T-helper 1 cell treated with Interleukin-12 subunit alpha and Interleukin-12 subunit beta and Interleukin-4 antibody, amounts not matched to agents 30 μg/mL and 1 μg/mL, for 36 hours (primary cell): ENCODE measurements at regions not wholly inside any gene's neighbourhood (a gene's known extent, or its start where the extent isn't known, plus 50 kb on each side); places are given as distances from the start of the nearest gene placed in this dataset.

Experiments
- H3K27ac Mint-ChIP-seq: one replicate; pipeline ENCODE4 v1.8.0; 2021; ENCODE audit warnings: mild to moderate bottlenecking, mixed read lengths
- H3K27me3 Mint-ChIP-seq: one replicate; pipeline ENCODE4 v1.8.0; 2021; ENCODE audit warnings: low read depth, mixed read lengths
- H3K36me3 Mint-ChIP-seq: one replicate; pipeline ENCODE4 v1.8.0; 2021; ENCODE audit warnings: low read depth, mixed read lengths
- H3K4me1 Mint-ChIP-seq: one replicate; pipeline ENCODE4 v1.8.0; 2021; ENCODE audit warnings: low read depth, mixed read lengths
- H3K4me3 Mint-ChIP-seq: one replicate; pipeline ENCODE4 v1.8.0; 2021; ENCODE audit warnings: mild to moderate bottlenecking, moderate library complexity, mixed read lengths
- H3K9me3 Mint-ChIP-seq: one replicate; pipeline ENCODE4 v1.8.0; 2021; ENCODE audit warnings: mixed read lengths

- no peaks in the 10 kb centered on the region for H3K36me3 Mint-ChIP-seq
- H3K4me1 Mint-ChIP-seq, result no peaks in the 10 kb centered on the region
These were observed 207.9 kb downstream of the BTG1 start for GRCh38 chr12:91937706-91938105.

GRCh38 chr12:91937009-91937408 lies 208.6 kb downstream of the BTG1 start:
- Mint-ChIP-seq H3K4me3 (no peak overlapping the region), H3K4me1 (no peaks in the 10 kb centered on the region), H3K36me3 (no peaks in the 10 kb centered on the region), H3K9me3 (peaks cover 8% of the 10 kb centered on the region), H3K27ac (no peak overlapping the region), H3K27me3 (no peaks in the 10 kb centered on the region)

More at GRCh38 chr12:91937706-91938105, 207.9 kb downstream of the BTG1 start:
- H3K4me3 Mint-ChIP-seq, result no peak overlapping the region
- H3K27me3 Mint-ChIP-seq, result no peaks in the 10 kb centered on the region
- H3K27ac Mint-ChIP-seq, result no peak overlapping the region
- peaks cover 8% of the 10 kb centered on the region for H3K9me3 Mint-ChIP-seq

- H3K4me1 Mint-ChIP-seq, result no peaks in the 10 kb centered on the region
- peaks cover 4% of the 10 kb centered on the region for H3K9me3 Mint-ChIP-seq
- no peaks in the 10 kb centered on the region for H3K27me3 Mint-ChIP-seq
- H3K27ac Mint-ChIP-seq, result no peak overlapping the region
- H3K36me3 Mint-ChIP-seq, result no peaks in the 10 kb centered on the region
- H3K4me3 Mint-ChIP-seq, result no peak overlapping the region
These were observed 210.3 kb downstream of the BTG1 start for GRCh38 chr12:91935296-91935695.

- H3K4me3 Mint-ChIP-seq, result no peak overlapping the region
- H3K27ac Mint-ChIP-seq, result no peak overlapping the region
- no peaks in the 10 kb centered on the region for H3K36me3 Mint-ChIP-seq
- no peaks in the 10 kb centered on the region for H3K27me3 Mint-ChIP-seq
- no peaks in the 10 kb centered on the region for H3K9me3 Mint-ChIP-seq
- no peaks in the 10 kb centered on the region for H3K4me1 Mint-ChIP-seq
These were observed 214.5 kb downstream of the BTG1 start for GRCh38 chr12:91931111-91931510.

GRCh38 chr12:91928501-91928900 lies 217.1 kb downstream of the BTG1 start:
- Mint-ChIP-seq H3K4me1 (no peaks in the 10 kb centered on the region), H3K9me3 (peaks cover 4% of the 10 kb centered on the region), H3K36me3 (no peaks in the 10 kb centered on the region), H3K27ac (no peak overlapping the region), H3K27me3 (no peaks in the 10 kb centered on the region), H3K4me3 (no peak overlapping the region)

- Mint-ChIP-seq H3K27me3 (no peaks in the 10 kb centered on the region), H3K9me3 (peaks cover 10% of the 10 kb centered on the region), H3K27ac (no peak overlapping the region), H3K36me3 (no peaks in the 10 kb centered on the region), H3K4me1 (peaks cover 3% of the 10 kb centered on the region), H3K4me3 (no peak overlapping the region)
These were observed 218.8 kb downstream of the BTG1 start for GRCh38 chr12:91926848-91927247.

GRCh38 chr12:91924827-91925226 lies 220.8 kb downstream of the BTG1 start:
- Mint-ChIP-seq H3K4me3 (no peak overlapping the region), H3K27ac (no peak overlapping the region), H3K9me3 (peaks cover 10% of the 10 kb centered on the region), H3K27me3 (no peaks in the 10 kb centered on the region), H3K4me1 (peaks cover 12% of the 10 kb centered on the region), H3K36me3 (no peaks in the 10 kb centered on the region)

- Mint-ChIP-seq H3K36me3 (no peaks in the 10 kb centered on the region), H3K27me3 (no peaks in the 10 kb centered on the region), H3K4me1 (peaks cover 12% of the 10 kb centered on the region), H3K4me3 (no peak overlapping the region), H3K27ac (no peak overlapping the region), H3K9me3 (peaks cover 10% of the 10 kb centered on the region)
These were observed 221.8 kb downstream of the BTG1 start for GRCh38 chr12:91923864-91924263.

- Mint-ChIP-seq H3K36me3 (no peaks in the 10 kb centered on the region), H3K27me3 (no peaks in the 10 kb centered on the region), H3K9me3 (peaks cover 10% of the 10 kb centered on the region), H3K4me1 (peaks cover 12% of the 10 kb centered on the region), H3K27ac (no peak overlapping the region), H3K4me3 (no peak overlapping the region)
These were observed 223.0 kb downstream of the BTG1 start for GRCh38 chr12:91922674-91923073.

GRCh38 chr12:91922139-91922538 lies 223.5 kb downstream of the BTG1 start:
- Mint-ChIP-seq H3K36me3 (no peaks in the 10 kb centered on the region), H3K4me1 (peaks cover 12% of the 10 kb centered on the region), H3K27me3 (no peaks in the 10 kb centered on the region), H3K27ac (no peak overlapping the region), H3K9me3 (peaks cover 10% of the 10 kb centered on the region), H3K4me3 (no peak overlapping the region)

GRCh38 chr12:91921555-91921954 lies 224.1 kb downstream of the BTG1 start:
- Mint-ChIP-seq H3K27me3 (no peaks in the 10 kb centered on the region), H3K36me3 (no peaks in the 10 kb centered on the region), H3K27ac (no peak overlapping the region), H3K9me3 (peaks cover 10% of the 10 kb centered on the region), H3K4me1 (peaks cover 12% of the 10 kb centered on the region), H3K4me3 (no peak overlapping the region)

- Mint-ChIP-seq H3K27me3 (no peaks in the 10 kb centered on the region), H3K9me3 (peaks cover 10% of the 10 kb centered on the region), H3K36me3 (no peaks in the 10 kb centered on the region), H3K4me1 (peaks cover 12% of the 10 kb centered on the region), H3K4me3 (no peak overlapping the region), H3K27ac (no peak overlapping the region)
These were observed 224.9 kb downstream of the BTG1 start for GRCh38 chr12:91920741-91921140.

GRCh38 chr12:91920276-91920675 lies 225.4 kb downstream of the BTG1 start:
- Mint-ChIP-seq H3K27ac (no peak overlapping the region), H3K36me3 (no peaks in the 10 kb centered on the region), H3K4me1 (peaks cover 12% of the 10 kb centered on the region), H3K9me3 (peaks cover 10% of the 10 kb centered on the region), H3K4me3 (no peak overlapping the region), H3K27me3 (no peaks in the 10 kb centered on the region)

- H3K27me3 Mint-ChIP-seq, result no peaks in the 10 kb centered on the region
- no peak overlapping the region for H3K4me3 Mint-ChIP-seq
- peaks cover 12% of the 10 kb centered on the region for H3K4me1 Mint-ChIP-seq
- no peak overlapping the region for H3K27ac Mint-ChIP-seq
- H3K9me3 Mint-ChIP-seq, result peaks cover 5% of the 10 kb centered on the region
- no peaks in the 10 kb centered on the region for H3K36me3 Mint-ChIP-seq
These were observed 227.2 kb downstream of the BTG1 start for GRCh38 chr12:91918431-91918830.

GRCh38 chr12:91914701-91915100 lies 230.9 kb downstream of the BTG1 start:
- H3K27ac Mint-ChIP-seq, result no peak overlapping the region
- no peaks in the 10 kb centered on the region for H3K9me3 Mint-ChIP-seq
- no peaks in the 10 kb centered on the region for H3K36me3 Mint-ChIP-seq
- H3K4me3 Mint-ChIP-seq, result no peak overlapping the region
- H3K27me3 Mint-ChIP-seq, result no peaks in the 10 kb centered on the region
- no peaks in the 10 kb centered on the region for H3K4me1 Mint-ChIP-seq

GRCh38 chr12:91913651-91914050 lies 232.0 kb downstream of the BTG1 start:
- Mint-ChIP-seq H3K36me3 (no peaks in the 10 kb centered on the region), H3K9me3 (no peaks in the 10 kb centered on the region), H3K4me3 (no peak overlapping the region), H3K27me3 (no peaks in the 10 kb centered on the region), H3K4me1 (no peaks in the 10 kb centered on the region), H3K27ac (no peak overlapping the region)
